ENCODE measurements at regions not wholly inside any gene's neighbourhood (a gene's known extent, or its start where the extent isn't known, plus 50 kb on each side); places are given as distances from the start of the nearest gene placed in this dataset.

DNA sequence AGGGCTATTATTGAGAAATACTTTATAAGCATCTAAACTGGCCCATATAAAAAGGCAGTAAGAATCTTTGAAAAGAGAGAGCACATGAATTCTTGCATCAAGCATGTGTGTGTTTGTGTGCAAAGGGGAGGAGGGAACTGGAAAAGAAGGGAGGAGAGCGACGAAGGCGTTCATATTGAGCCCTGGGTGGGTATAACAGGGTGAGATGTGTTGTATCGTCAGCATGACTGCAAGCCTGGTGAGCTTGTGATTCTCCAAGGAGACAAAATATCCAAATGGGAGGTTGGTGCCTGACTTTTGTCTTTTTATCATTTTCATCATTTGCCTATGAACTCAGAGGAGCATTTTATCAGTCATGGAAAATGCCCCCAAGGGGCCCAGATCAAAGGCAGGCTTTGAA, 70.8 kb upstream of the PMFBP1 start:
- TF ChIP-seq GATA2 (IDR thresholded peaks at IDR 0.05; ENCODE audit: low read depth, low read length), result no peak
- TF ChIP-seq GATA3 (IDR thresholded peaks at IDR 0.05; ENCODE audit: low read depth, low read length), result no peak
